MM.1S (cell line): ENCODE measurements at regions not wholly inside any gene's neighbourhood (a gene's known extent, or its start where the extent isn't known, plus 50 kb on each side); places are given as distances from the start of the nearest gene placed in this dataset.

Experiments used
- CTCF ChIP-seq: fragments of 300-600 bp; sonication (generic); IDR thresholded peaks from 2 replicates; pipeline ENCODE4 v1.5.1; 2016; ENCODE audit warnings: antibody characterized with exemption, low read length, mixed read lengths
- EZH2 ChIP-seq: fragments of 300-600 bp; sonication (generic); optimal IDR thresholded peaks from 2 replicates; pipeline ENCODE3; 2017; ENCODE audit warnings: low read depth, mild to moderate bottlenecking, antibody characterized with exemption, low read length, mixed read lengths

GRCh38 chr2:155310589-155310988, 612.1 kb downstream of the KCNJ3 start:
- TF ChIP-seq CTCF, result peak; percentile 56
- no peak for TF ChIP-seq EZH2
